RWPE1 (cell line): ENCODE measurements at regions not wholly inside any gene's neighbourhood (a gene's known extent, or its start where the extent isn't known, plus 50 kb on each side); places are given as distances from the start of the nearest gene placed in this dataset.

Experiments used
- CTCF ChIA-PET: fragments of 350-600 bp; sonication (Branson Sonifier 250); formaldehyde crosslinking; extraction: SDS; loops from one replicate; lab custom pipeline; 2021; lab: Yijun Ruan, JAX
- POLR2A ChIA-PET: fragments of 400-600 bp; formaldehyde crosslinking; extraction: SDS; loops from one replicate; lab custom pipeline; 2020; ENCODE audit warnings: antibody characterized with exemption; ENCODE audit not compliant: low non-redundant PET; lab: Yijun Ruan, JAX
- DNase-seq: peaks from one replicate; pipeline ENCODE4 v3.0.0; 2012; ENCODE audit warnings: low spot score
- H3K27ac ChIP-seq: fragments of 450-650 bp; 2 replicates; pipeline ENCODE4 v1.5.1; 2017
- CTCF ChIP-seq: fragments of 450-650 bp; conservative IDR thresholded peaks from 2 replicates; pipeline ENCODE4 v1.5.1; 2017; ENCODE audit warnings: low read depth, mild to moderate bottlenecking

- no peak for TF ChIP-seq CTCF
- CTCF ChIA-PET = no interaction called here
- POLR2A ChIA-PET = no interaction called here
- H3K27ac ChIP-seq = no peak overlapping the region
- no peak for DNase-seq
These were observed 320.3 kb downstream of the DMAC1 start for GRCh38 chr9:7479300-7479699.

- no peak for DNase-seq
- TF ChIP-seq CTCF = no peak
- POLR2A ChIA-PET = no interaction called here
- H3K27ac ChIP-seq = no peak overlapping the region
- CTCF ChIA-PET = no interaction called here
These were observed 320.9 kb downstream of the DMAC1 start for GRCh38 chr9:7478646-7479045.

- H3K27ac ChIP-seq = no peak overlapping the region
- ChIA-PET POLR2A (no interaction called here), CTCF (no interaction called here)
- no peak for DNase-seq
- no peak for TF ChIP-seq CTCF
These were observed 332.4 kb downstream of the DMAC1 start for GRCh38 chr9:7467186-7467585.

GRCh38 chr9:7461791-7462190 lies 337.8 kb downstream of the DMAC1 start:
- TF ChIP-seq CTCF = no peak
- ChIA-PET CTCF (no interaction called here), POLR2A (no interaction called here)
- no peak for DNase-seq
- H3K27ac ChIP-seq = no peak overlapping the region

- no peak overlapping the region for H3K27ac ChIP-seq
- no peak for TF ChIP-seq CTCF
- DNase-seq = no peak
- ChIA-PET CTCF (interaction anchor here (0.7 kb wide), 1 partner anchor 61 kb away, joined by 4 read pairs; no protein-coding TSS in a partner anchor), POLR2A (no interaction called here)
These were observed 342.6 kb downstream of the DMAC1 start for GRCh38 chr9:7456793-7457530.

- no peak for TF ChIP-seq CTCF
- ChIA-PET POLR2A (no interaction called here), CTCF (no interaction called here)
- H3K27ac ChIP-seq = no peak overlapping the region
- no peak for DNase-seq
These were observed 343.2 kb downstream of the DMAC1 start for GRCh38 chr9:7456377-7456776.
